ENCODE measurements at regions not wholly inside any gene's neighbourhood (a gene's known extent, or its start where the extent isn't known, plus 50 kb on each side); places are given as distances from the start of the nearest gene placed in this dataset.

DNA sequence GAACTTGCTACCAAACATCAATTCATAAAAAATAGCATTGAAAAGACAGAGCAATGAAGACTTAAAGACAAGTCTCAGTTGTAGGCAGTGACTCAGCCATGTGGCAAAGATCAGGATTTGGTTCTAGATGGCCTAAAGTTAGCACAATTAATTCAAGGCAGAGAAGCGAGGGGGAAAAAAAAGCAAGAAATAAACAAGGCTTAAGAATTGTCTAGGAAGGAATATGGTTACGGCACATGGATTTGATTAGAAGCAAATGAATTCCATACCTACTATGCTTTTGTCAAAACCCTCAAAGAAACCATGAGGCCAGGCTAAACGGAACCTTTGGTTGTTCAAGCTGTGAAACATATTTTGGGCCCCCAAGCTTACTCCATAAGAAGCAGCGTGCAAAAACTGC lies 362.2 kb upstream of the KCNH7 start:
- TF ChIP-seq, protein P1, sequence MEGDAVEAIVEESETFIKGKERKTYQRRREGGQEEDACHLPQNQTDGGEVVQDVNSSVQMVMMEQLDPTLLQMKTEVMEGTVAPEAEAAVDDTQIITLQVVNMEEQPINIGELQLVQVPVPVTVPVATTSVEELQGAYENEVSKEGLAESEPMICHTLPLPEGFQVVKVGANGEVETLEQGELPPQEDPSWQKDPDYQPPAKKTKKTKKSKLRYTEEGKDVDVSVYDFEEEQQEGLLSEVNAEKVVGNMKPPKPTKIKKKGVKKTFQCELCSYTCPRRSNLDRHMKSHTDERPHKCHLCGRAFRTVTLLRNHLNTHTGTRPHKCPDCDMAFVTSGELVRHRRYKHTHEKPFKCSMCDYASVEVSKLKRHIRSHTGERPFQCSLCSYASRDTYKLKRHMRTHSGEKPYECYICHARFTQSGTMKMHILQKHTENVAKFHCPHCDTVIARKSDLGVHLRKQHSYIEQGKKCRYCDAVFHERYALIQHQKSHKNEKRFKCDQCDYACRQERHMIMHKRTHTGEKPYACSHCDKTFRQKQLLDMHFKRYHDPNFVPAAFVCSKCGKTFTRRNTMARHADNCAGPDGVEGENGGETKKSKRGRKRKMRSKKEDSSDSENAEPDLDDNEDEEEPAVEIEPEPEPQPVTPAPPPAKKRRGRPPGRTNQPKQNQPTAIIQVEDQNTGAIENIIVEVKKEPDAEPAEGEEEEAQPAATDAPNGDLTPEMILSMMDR (IDR thresholded peaks at IDR 0.05; ENCODE audit: low read depth, low read length, missing control alignments), result no peak
- no peak overlapping the region for H3K4me3 ChIP-seq (ENCODE audit: low read depth, low read length)
- no peaks in the 10 kb centered on the region for H3K27me3 ChIP-seq (replicated peaks)
- in situ Hi-C loops (cut with HindIII; ENCODE audit: low pct_ligation_motif_present, low sequenced_read_pairs), result no loop called here
- DNase-seq, result no peak
- no peak overlapping the region for H3K27ac ChIP-seq
- H3K36me3 ChIP-seq (replicated peaks), result no peaks in the 10 kb centered on the region

DNA sequence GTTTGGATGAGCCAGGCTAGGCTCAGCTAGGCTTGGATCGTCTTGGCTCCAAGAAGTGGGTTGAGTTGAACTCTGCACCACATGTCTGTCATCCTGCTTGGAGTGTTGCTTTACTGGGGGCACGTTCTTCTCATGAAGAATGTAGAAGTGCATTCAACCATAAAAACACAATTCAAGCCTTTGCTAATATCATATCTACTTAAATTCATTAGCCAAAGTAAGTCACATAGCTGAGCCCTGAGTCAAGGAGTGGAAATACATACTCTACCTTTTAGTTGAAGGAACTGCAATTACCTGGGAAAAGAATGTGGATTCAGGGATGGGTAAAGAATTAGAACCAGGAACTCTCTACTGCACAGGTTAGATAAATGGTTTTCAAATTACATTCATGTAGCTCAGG lies 360.4 kb upstream of the KCNH7 start:
- no peak for DNase-seq
- Histone ChIP-seq H3K36me3 (replicated peaks) (no peaks in the 10 kb centered on the region), H3K27ac (no peak overlapping the region), H3K27me3 (replicated peaks) (no peaks in the 10 kb centered on the region), H3K4me3 (ENCODE audit: low read depth, low read length) (no peak overlapping the region)
- TF ChIP-seq, protein P1 (IDR thresholded peaks at IDR 0.05; ENCODE audit: low read depth, low read length, missing control alignments), result no peak
- in situ Hi-C loops (cut with HindIII; ENCODE audit: low pct_ligation_motif_present, low sequenced_read_pairs), result no loop called here

DNA sequence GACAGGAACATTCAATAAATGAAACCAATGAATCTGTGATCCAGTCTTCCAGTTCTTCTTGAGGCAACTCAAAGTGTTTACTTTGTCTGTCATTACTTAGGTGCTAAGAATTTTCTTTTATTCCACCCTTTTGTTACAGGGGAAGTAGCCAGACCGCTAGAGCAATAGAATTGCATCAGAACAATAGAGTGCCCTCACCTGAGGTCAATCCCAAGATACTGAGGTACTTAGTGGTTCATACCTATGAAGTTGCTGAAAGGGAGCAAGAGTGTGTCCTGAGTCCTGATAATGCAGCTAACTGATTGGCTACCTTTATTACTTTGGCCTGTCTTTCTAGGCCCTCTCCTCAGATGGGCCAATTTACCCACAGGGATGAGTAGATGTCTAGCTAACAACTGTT lies 359.4 kb upstream of the KCNH7 start:
- Histone ChIP-seq H3K4me3 (ENCODE audit: low read depth, low read length) (no peak overlapping the region), H3K27ac (no peak overlapping the region), H3K36me3 (replicated peaks) (no peaks in the 10 kb centered on the region), H3K27me3 (replicated peaks) (no peaks in the 10 kb centered on the region)
- in situ Hi-C loops (cut with HindIII; ENCODE audit: low pct_ligation_motif_present, low sequenced_read_pairs), result no loop called here
- DNase-seq, result no peak
- TF ChIP-seq, protein P1 (IDR thresholded peaks at IDR 0.05; ENCODE audit: low read depth, low read length, missing control alignments), result no peak

DNA sequence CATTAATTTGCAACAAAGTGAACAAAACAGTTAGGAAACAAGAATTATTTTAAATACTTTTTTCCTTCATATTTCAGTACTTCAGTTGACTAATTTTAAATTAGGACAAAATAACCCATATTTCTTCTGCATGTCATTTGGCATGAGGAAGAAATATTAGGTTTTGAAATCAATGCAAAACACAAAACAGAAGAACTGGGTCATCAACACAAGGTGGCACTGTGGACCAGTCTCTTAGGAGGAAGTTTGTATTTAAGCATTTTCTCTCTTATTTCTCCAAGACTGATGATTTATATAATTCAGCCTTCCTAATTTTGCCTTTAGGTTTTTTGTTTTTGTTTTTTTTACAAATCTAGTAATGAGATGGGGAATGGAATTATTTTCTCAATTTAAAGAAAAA lies 352.8 kb upstream of the KCNH7 start:
- no peak overlapping the region for H3K4me3 ChIP-seq (ENCODE audit: low read depth, low read length)
- peak; percentile 39 for DNase-seq
- TF ChIP-seq, protein P1 (IDR thresholded peaks at IDR 0.05; ENCODE audit: low read depth, low read length, missing control alignments), result peak; percentile 69
- H3K36me3 ChIP-seq (replicated peaks), result no peaks in the 10 kb centered on the region
- H3K27ac ChIP-seq, result no peak overlapping the region
- in situ Hi-C loops (cut with HindIII; ENCODE audit: low pct_ligation_motif_present, low sequenced_read_pairs), result no loop called here
- no peaks in the 10 kb centered on the region for H3K27me3 ChIP-seq (replicated peaks)

DNA sequence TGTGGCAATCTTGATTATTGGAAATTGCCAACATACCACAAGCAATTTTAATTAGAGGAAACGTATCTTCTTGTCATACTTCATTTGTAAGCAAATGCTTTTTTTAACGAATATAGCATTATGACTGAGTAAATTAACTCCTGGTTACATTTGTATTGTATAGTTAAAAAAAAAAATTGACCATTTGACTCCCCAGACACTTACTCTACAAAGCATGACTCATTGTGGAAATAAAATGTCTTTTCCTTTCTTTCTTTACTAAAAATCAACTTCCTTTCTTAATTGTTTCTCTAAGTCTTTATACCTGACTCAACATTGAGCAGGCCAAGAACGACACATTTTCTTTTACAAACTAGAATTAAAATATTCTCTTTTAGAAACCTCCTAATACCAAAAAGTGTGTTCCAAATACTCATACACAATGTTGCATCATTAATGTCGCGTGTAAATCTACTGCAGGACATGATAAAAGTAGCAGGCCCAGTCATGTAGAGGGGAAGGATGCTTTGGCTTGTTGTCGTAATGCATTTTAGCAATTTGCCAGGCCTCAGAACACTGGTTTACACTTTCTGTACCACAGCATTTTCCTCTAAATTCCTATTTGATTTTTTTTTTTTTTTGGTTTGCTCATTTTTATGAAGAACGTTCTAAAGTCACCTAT lies 349.6 kb upstream of the KCNH7 start:
- Histone ChIP-seq H3K27ac (no peak overlapping the region), H3K4me3 (ENCODE audit: low read depth, low read length) (no peak overlapping the region), H3K27me3 (replicated peaks) (no peaks in the 10 kb centered on the region), H3K36me3 (replicated peaks) (no peaks in the 10 kb centered on the region)
- in situ Hi-C loops (cut with HindIII; ENCODE audit: low pct_ligation_motif_present, low sequenced_read_pairs), result no loop called here
- no peak for DNase-seq
- TF ChIP-seq, protein P1 (IDR thresholded peaks at IDR 0.05; ENCODE audit: low read depth, low read length, missing control alignments), result no peak

DNA sequence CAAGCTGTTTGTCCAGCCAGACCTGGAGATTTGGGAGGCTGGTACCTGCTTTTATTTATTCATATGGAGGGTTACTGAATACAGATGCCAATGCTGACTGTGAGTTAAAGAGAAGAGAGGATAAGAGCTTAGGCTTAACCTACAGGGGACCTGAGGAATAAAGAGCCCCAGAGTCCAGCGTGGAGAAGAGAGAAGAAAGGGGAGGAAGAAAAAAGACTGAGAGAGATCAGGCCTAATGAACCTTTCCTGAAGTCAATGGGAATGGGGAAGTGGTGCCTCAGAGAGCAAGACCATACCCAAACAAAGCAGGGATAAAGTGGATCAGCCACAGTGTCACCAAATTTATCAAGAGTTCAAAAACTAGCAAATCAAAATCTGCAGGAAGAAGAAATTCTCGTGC lies 348.6 kb upstream of the KCNH7 start:
- no peak overlapping the region for H3K27ac ChIP-seq
- no peak for DNase-seq
- no peaks in the 10 kb centered on the region for H3K27me3 ChIP-seq (replicated peaks)
- in situ Hi-C loops (cut with HindIII; ENCODE audit: low pct_ligation_motif_present, low sequenced_read_pairs), result no loop called here
- TF ChIP-seq, protein P1 (IDR thresholded peaks at IDR 0.05; ENCODE audit: low read depth, low read length, missing control alignments), result no peak
- H3K4me3 ChIP-seq (ENCODE audit: low read depth, low read length), result no peak overlapping the region
- no peaks in the 10 kb centered on the region for H3K36me3 ChIP-seq (replicated peaks)

Measured in brain microvascular endothelial cell (primary cell).